ENCODE measurements at regions not wholly inside any gene's neighbourhood (a gene's known extent, or its start where the extent isn't known, plus 50 kb on each side); places are given as distances from the start of the nearest gene placed in this dataset.

DNA sequence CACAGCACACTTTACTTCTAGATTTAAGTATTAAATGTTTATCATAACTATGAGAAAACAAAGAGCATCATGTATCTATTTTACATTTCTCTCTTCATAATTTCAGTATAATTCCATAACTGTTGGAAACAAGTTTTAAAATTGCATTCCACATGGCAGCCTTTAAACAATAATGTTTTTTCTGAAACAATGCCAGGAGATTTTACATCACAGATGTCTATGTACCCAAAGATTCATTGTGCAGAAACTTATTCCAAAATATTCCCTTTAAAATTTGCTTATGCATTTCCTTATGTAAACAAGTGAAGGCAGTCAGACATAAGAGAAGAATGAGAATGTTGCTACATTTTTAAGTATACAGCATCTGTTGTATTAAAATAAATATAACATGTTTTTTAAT is 324.9 kb upstream of the COL8A1 start:
- TF ChIP-seq, protein P1, sequence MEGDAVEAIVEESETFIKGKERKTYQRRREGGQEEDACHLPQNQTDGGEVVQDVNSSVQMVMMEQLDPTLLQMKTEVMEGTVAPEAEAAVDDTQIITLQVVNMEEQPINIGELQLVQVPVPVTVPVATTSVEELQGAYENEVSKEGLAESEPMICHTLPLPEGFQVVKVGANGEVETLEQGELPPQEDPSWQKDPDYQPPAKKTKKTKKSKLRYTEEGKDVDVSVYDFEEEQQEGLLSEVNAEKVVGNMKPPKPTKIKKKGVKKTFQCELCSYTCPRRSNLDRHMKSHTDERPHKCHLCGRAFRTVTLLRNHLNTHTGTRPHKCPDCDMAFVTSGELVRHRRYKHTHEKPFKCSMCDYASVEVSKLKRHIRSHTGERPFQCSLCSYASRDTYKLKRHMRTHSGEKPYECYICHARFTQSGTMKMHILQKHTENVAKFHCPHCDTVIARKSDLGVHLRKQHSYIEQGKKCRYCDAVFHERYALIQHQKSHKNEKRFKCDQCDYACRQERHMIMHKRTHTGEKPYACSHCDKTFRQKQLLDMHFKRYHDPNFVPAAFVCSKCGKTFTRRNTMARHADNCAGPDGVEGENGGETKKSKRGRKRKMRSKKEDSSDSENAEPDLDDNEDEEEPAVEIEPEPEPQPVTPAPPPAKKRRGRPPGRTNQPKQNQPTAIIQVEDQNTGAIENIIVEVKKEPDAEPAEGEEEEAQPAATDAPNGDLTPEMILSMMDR (IDR thresholded peaks at IDR 0.05), result no peak
- no peak for TF ChIP-seq POLR2A (IDR thresholded peaks at IDR 0.05)

Data from Peyer's patch (tissue), 4 donors.